ENCODE measurements at regions not wholly inside any gene's neighbourhood (a gene's known extent, or its start where the extent isn't known, plus 50 kb on each side); places are given as distances from the start of the nearest gene placed in this dataset.
"Not testable (repeated sequence)": the region's sequence is repeated elsewhere in the genome, so short reads cannot be mapped to it uniquely, and the experiment has no call there.

- no peak overlapping the region for H3K4me3 ChIP-seq (replicated peaks; ENCODE audit: low read depth, low read length)
- DNase-seq (ENCODE audit: low read depth), result no peak
- no peak for TF ChIP-seq CTCF (IDR thresholded peaks at IDR 0.05; ENCODE audit: low read length, missing control alignments)
These were observed 160.0 kb upstream of the ITGA1 start for GRCh38 chr5:52627740-52628139.

- no peak for DNase-seq (ENCODE audit: low read depth)
- TF ChIP-seq CTCF (IDR thresholded peaks at IDR 0.05; ENCODE audit: low read length, missing control alignments), result no peak
- H3K4me3 ChIP-seq (replicated peaks; ENCODE audit: low read depth, low read length), result no peak overlapping the region
These were observed 155.4 kb upstream of the ITGA1 start for GRCh38 chr5:52632281-52632680.

GRCh38 chr5:52634171-52634570, 153.5 kb upstream of the ITGA1 start:
- not testable (repeated sequence) for H3K4me3 ChIP-seq (replicated peaks; ENCODE audit: low read depth, low read length); DNase-seq (ENCODE audit: low read depth)

- TF ChIP-seq CTCF (IDR thresholded peaks at IDR 0.05; ENCODE audit: low read length, missing control alignments), result no peak
- no peak overlapping the region for H3K4me3 ChIP-seq (replicated peaks; ENCODE audit: low read depth, low read length)
- no peak for DNase-seq (ENCODE audit: low read depth)
These were observed 149.0 kb upstream of the ITGA1 start for GRCh38 chr5:52638732-52639131.

- no peak for DNase-seq (ENCODE audit: low read depth)
- TF ChIP-seq CTCF (IDR thresholded peaks at IDR 0.05; ENCODE audit: low read length, missing control alignments), result no peak
- H3K4me3 ChIP-seq (replicated peaks; ENCODE audit: low read depth, low read length), result no peak overlapping the region
These were observed 139.0 kb upstream of the ITGA1 start for GRCh38 chr5:52648726-52649125.

- TF ChIP-seq CTCF (IDR thresholded peaks at IDR 0.05; ENCODE audit: low read length, missing control alignments), result no peak
- DNase-seq (ENCODE audit: low read depth), result no peak
- no peak overlapping the region for H3K4me3 ChIP-seq (replicated peaks; ENCODE audit: low read depth, low read length)
These were observed 132.6 kb upstream of the ITGA1 start for GRCh38 chr5:52655163-52655562.

- DNase-seq (ENCODE audit: low read depth), result no peak
- no peak overlapping the region for H3K4me3 ChIP-seq (replicated peaks; ENCODE audit: low read depth, low read length)
- TF ChIP-seq CTCF (IDR thresholded peaks at IDR 0.05; ENCODE audit: low read length, missing control alignments), result no peak
These were observed 131.0 kb upstream of the ITGA1 start for GRCh38 chr5:52656569-52657246.
